ENCODE measurements at regions not wholly inside any gene's neighbourhood (a gene's known extent, or its start where the extent isn't known, plus 50 kb on each side); places are given as distances from the start of the nearest gene placed in this dataset.

DNA sequence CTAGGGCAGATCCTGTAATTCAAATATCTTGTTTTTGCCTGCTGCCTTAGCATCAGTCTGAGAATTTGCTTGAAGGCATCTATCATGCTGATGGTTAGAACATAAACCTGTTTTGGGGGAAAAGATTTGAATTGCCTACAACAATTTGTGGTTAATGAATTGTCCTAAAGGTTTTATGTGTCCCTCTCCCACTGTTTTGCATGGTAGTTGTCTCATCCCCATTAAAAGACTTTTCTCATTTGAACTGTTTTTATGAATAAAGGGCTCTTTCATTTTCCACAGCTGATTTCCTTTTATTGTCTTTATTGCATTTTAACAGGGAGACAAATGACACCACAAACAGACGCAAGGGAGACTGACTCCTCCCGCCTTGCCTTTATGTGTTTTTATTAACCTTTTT is 275.6 kb downstream of the PIK3C3 start:
- BruUV-seq (replicated peaks) = no TSS peak
- H3K9me3 ChIP-seq (ENCODE audit: low read length) = no peaks in the 10 kb centered on the region
- CTCF ChIA-PET (ENCODE audit: unreplicated experiment) = no interaction called here

DNA sequence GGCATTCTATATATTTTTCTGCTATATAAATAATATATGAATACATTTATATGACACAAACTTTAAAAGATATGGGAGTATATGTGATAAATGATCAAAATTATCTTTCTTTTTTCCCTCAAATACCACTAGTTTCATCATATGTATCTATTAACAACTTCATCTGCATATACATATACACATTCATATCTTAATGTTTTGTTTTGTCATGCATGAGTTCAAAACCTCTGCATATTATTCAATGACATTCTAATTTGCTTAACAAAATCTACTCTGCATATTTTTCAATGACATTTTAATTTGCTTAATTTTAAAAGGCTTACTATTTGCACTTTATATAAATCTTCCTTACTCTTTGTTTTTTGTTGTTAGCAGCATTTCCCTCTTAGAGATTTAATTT is 276.2 kb downstream of the PIK3C3 start:
- intact Hi-C loops (cut with micrococcal nuclease; ENCODE audit: unreplicated experiment) = no loop called here
- H4K20me1 ChIP-seq (ENCODE audit: insufficient read depth, low read length) = no peaks in the 10 kb centered on the region
- CTCF ChIA-PET (ENCODE audit: unreplicated experiment) = no interaction called here
- no peak overlapping the region for H2AFZ ChIP-seq (ENCODE audit: low read length)
- no peaks in the 10 kb centered on the region for H3K36me3 ChIP-seq (ENCODE audit: insufficient read depth, low read length)
- no peak overlapping the region for H3K4me3 ChIP-seq (ENCODE audit: low read depth, low read length, poor library complexity, severe bottlenecking)
- no peak overlapping the region for H3K27ac ChIP-seq (ENCODE audit: low read depth, low read length, poor library complexity, severe bottlenecking)
- H3K4me2 ChIP-seq (ENCODE audit: low read length) = no peak overlapping the region
- POLR2A ChIA-PET = no interaction called here
- no TSS peak for BruUV-seq (replicated peaks)
- H3K4me1 ChIP-seq (ENCODE audit: insufficient read depth, low read length, poor library complexity, severe bottlenecking) = no peaks in the 10 kb centered on the region
- no peaks in the 10 kb centered on the region for H3K9me2 ChIP-seq (ENCODE audit: insufficient read depth, low read length)
- no peak for DNase-seq (ENCODE audit: low spot score)
- no peaks in the 10 kb centered on the region for H3K9me3 ChIP-seq (ENCODE audit: low read length)
- TF ChIP-seq, protein P1, sequence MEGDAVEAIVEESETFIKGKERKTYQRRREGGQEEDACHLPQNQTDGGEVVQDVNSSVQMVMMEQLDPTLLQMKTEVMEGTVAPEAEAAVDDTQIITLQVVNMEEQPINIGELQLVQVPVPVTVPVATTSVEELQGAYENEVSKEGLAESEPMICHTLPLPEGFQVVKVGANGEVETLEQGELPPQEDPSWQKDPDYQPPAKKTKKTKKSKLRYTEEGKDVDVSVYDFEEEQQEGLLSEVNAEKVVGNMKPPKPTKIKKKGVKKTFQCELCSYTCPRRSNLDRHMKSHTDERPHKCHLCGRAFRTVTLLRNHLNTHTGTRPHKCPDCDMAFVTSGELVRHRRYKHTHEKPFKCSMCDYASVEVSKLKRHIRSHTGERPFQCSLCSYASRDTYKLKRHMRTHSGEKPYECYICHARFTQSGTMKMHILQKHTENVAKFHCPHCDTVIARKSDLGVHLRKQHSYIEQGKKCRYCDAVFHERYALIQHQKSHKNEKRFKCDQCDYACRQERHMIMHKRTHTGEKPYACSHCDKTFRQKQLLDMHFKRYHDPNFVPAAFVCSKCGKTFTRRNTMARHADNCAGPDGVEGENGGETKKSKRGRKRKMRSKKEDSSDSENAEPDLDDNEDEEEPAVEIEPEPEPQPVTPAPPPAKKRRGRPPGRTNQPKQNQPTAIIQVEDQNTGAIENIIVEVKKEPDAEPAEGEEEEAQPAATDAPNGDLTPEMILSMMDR (conservative IDR thresholded peaks at IDR 0.05; ENCODE audit: low read length) = no peak
- no peak for TF ChIP-seq EZH2phosphoT487 (IDR thresholded peaks at IDR 0.05; ENCODE audit: borderline replicate concordance, low read depth, low read length)
- H3K79me2 ChIP-seq (ENCODE audit: insufficient read depth, low read depth, low read length) = no peaks in the 10 kb centered on the region

More for the DNA sequence above, 275.6 kb downstream of the PIK3C3 start:
- no peak for DNase-seq (ENCODE audit: low spot score)
- intact Hi-C loops (cut with micrococcal nuclease; ENCODE audit: unreplicated experiment) = no loop called here
- H3K9me2 ChIP-seq (ENCODE audit: insufficient read depth, low read length) = no peaks in the 10 kb centered on the region
- H3K4me3 ChIP-seq (ENCODE audit: low read depth, low read length, poor library complexity, severe bottlenecking) = no peak overlapping the region
- H3K4me1 ChIP-seq (ENCODE audit: insufficient read depth, low read length, poor library complexity, severe bottlenecking) = no peaks in the 10 kb centered on the region
- no peak for TF ChIP-seq EZH2phosphoT487 (IDR thresholded peaks at IDR 0.05; ENCODE audit: borderline replicate concordance, low read depth, low read length)
- TF ChIP-seq, protein P1 (conservative IDR thresholded peaks at IDR 0.05; ENCODE audit: low read length) = no peak
- H3K4me2 ChIP-seq (ENCODE audit: low read length) = no peak overlapping the region
- H3K27ac ChIP-seq (ENCODE audit: low read depth, low read length, poor library complexity, severe bottlenecking) = no peak overlapping the region
- POLR2A ChIA-PET = interaction anchor here (1.1 kb wide), 1 partner anchor 50 kb away, joined by 3 read pairs; no protein-coding TSS in a partner anchor
- H2AFZ ChIP-seq (ENCODE audit: low read length) = no peak overlapping the region
- no peaks in the 10 kb centered on the region for H4K20me1 ChIP-seq (ENCODE audit: insufficient read depth, low read length)
- no peaks in the 10 kb centered on the region for H3K36me3 ChIP-seq (ENCODE audit: insufficient read depth, low read length)
- H3K79me2 ChIP-seq (ENCODE audit: insufficient read depth, low read depth, low read length) = no peaks in the 10 kb centered on the region

DNA sequence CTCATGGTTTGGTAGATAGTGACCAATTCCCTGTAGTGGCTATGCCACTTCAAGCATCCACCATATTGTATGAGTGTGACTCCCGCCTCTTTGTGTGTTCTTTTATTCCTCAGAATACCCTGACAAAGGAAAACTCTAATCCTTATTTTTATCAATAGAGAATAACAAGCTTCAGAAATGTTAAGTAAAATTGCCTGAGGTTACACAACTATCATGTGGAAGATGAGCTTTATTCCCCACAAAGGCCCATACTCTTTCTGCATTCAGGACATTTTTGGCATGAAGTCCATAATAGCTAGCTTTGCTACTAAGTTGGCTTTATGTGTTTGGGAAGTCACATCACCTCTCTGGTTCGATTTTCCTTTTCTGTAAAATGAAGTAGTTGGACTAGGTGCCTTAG is 276.8 kb downstream of the PIK3C3 start:
- ChIA-PET CTCF (ENCODE audit: unreplicated experiment) (no interaction called here), POLR2A (no interaction called here)
- no peaks in the 10 kb centered on the region for H3K9me2 ChIP-seq (ENCODE audit: insufficient read depth, low read length)
- H3K9me3 ChIP-seq (ENCODE audit: low read length) = no peaks in the 10 kb centered on the region
- TF ChIP-seq EZH2phosphoT487 (IDR thresholded peaks at IDR 0.05; ENCODE audit: borderline replicate concordance, low read depth, low read length) = no peak
- TF ChIP-seq, protein P1 (conservative IDR thresholded peaks at IDR 0.05; ENCODE audit: low read length) = no peak
- H3K79me2 ChIP-seq (ENCODE audit: insufficient read depth, low read depth, low read length) = no peaks in the 10 kb centered on the region
- H2AFZ ChIP-seq (ENCODE audit: low read length) = no peak overlapping the region
- intact Hi-C loops (cut with micrococcal nuclease; ENCODE audit: unreplicated experiment) = no loop called here
- no peaks in the 10 kb centered on the region for H3K36me3 ChIP-seq (ENCODE audit: insufficient read depth, low read length)
- BruUV-seq (replicated peaks) = no TSS peak
- no peak for DNase-seq (ENCODE audit: low spot score)
- H3K27ac ChIP-seq (ENCODE audit: low read depth, low read length, poor library complexity, severe bottlenecking) = no peak overlapping the region
- no peak overlapping the region for H3K4me3 ChIP-seq (ENCODE audit: low read depth, low read length, poor library complexity, severe bottlenecking)
- H3K4me2 ChIP-seq (ENCODE audit: low read length) = no peak overlapping the region
- H3K4me1 ChIP-seq (ENCODE audit: insufficient read depth, low read length, poor library complexity, severe bottlenecking) = no peaks in the 10 kb centered on the region
- H4K20me1 ChIP-seq (ENCODE audit: insufficient read depth, low read length) = no peaks in the 10 kb centered on the region
